GM23338 (cell line): ENCODE measurements at regions not wholly inside any gene's neighbourhood (a gene's known extent, or its start where the extent isn't known, plus 50 kb on each side); places are given as distances from the start of the nearest gene placed in this dataset.

Experiments
- ATAC-seq: fragments of 200-7000 bp; cut with Tn5 transposase; 3 replicates; pipeline ENCODE4 v1.9.1; 2020
- DNase-seq: peaks from one replicate; pipeline ENCODE4 v3.0.0-alpha.2; 2015; ENCODE audit warnings: low spot score
- H2AFZ ChIP-seq: fragments of 200-600 bp; sonication (generic); 2 replicates; pipeline ENCODE4 v1.8.0; 2016; ENCODE audit warnings: antibody characterized with exemption, mild to moderate bottlenecking, moderate library complexity
- H3F3A ChIP-seq: fragments of 200-600 bp; sonication (generic); replicated peaks from 2 replicates; pipeline ENCODE4 v1.8.0; 2017; ENCODE audit warnings: antibody characterized with exemption, mixed run types, low read depth
- H3K27ac ChIP-seq: fragments of 200-600 bp; sonication (generic); 2 replicates; pipeline ENCODE4 v1.6.1; 2016; ENCODE audit warnings: low read depth
- H3K27me3 ChIP-seq: fragments of 200-600 bp; sonication (generic); 2 replicates; pipeline ENCODE4 v1.8.0; 2016; ENCODE audit warnings: mild to moderate bottlenecking, mixed run types, moderate library complexity; ENCODE audit not compliant: insufficient read depth
- H3K36me3 ChIP-seq: fragments of 200-600 bp; sonication (generic); 2 replicates; pipeline ENCODE4 v1.8.0; 2016; ENCODE audit warnings: mild to moderate bottlenecking; ENCODE audit not compliant: insufficient read depth
- H3K4me1 ChIP-seq: fragments of 200-600 bp; sonication (generic); 2 replicates; pipeline ENCODE4 v1.8.0; 2016; ENCODE audit warnings: mild to moderate bottlenecking, moderate library complexity; ENCODE audit not compliant: insufficient read depth
- H3K4me2 ChIP-seq: fragments of 200-600 bp; sonication (generic); 2 replicates; pipeline ENCODE4 v1.7.1; 2017; ENCODE audit warnings: mixed run types
- H3K4me3 ChIP-seq: fragments of 200-600 bp; sonication (generic); 2 replicates; pipeline ENCODE4 v1.6.1; 2016; ENCODE audit warnings: mixed run types
- H3K79me2 ChIP-seq: fragments of 200-600 bp; sonication (generic); replicated peaks from 2 replicates; pipeline ENCODE4 v1.8.0; 2017; ENCODE audit warnings: mild to moderate bottlenecking; ENCODE audit not compliant: insufficient read depth
- H3K9me2 ChIP-seq: fragments of 200-600 bp; sonication (generic); 2 replicates; pipeline ENCODE4 v1.8.0; 2017; ENCODE audit not compliant: insufficient read depth
- H4K20me1 ChIP-seq: fragments of 200-600 bp; sonication (generic); replicated peaks from 2 replicates; pipeline ENCODE4 v1.8.0; 2017; ENCODE audit warnings: mild to moderate bottlenecking; ENCODE audit not compliant: insufficient read depth
- H3K27ac Mint-ChIP-seq: 2 replicates; pipeline ENCODE4 v1.8.0; 2020; ENCODE audit warnings: inconsistent platforms, mild to moderate bottlenecking, moderate library complexity, mixed read lengths
- H3K27me3 Mint-ChIP-seq: 3 replicates; pipeline ENCODE4 v1.8.0; 2022; ENCODE audit warnings: low read depth, mild to moderate bottlenecking, moderate library complexity, mixed read lengths, inconsistent platforms; ENCODE audit not compliant: insufficient read depth, poor library complexity
- H3K36me3 Mint-ChIP-seq: 3 replicates; pipeline ENCODE4 v1.8.0; 2021; ENCODE audit warnings: low read depth, mild to moderate bottlenecking, inconsistent platforms, moderate library complexity, mixed read lengths
- H3K4me1 Mint-ChIP-seq: 3 replicates; pipeline ENCODE4 v1.8.0; 2020; ENCODE audit warnings: mild to moderate bottlenecking, inconsistent platforms, mixed read lengths
- H3K4me3 Mint-ChIP-seq: 3 replicates; pipeline ENCODE4 v1.8.0; 2021; ENCODE audit warnings: moderate library complexity, mild to moderate bottlenecking, inconsistent platforms, mixed read lengths
- H3K9me3 Mint-ChIP-seq: 3 replicates; pipeline ENCODE4 v1.8.0; 2020; ENCODE audit warnings: moderate library complexity, mild to moderate bottlenecking, inconsistent platforms, mixed read lengths
- CREB1 ChIP-seq: fragments of 250-450 bp; sonication (Bioruptor Pico); IDR thresholded peaks from 2 replicates; pipeline ENCODE4 v1.5.0; 2020; ENCODE audit warnings: low read depth, mild to moderate bottlenecking, moderate library complexity
- CTCF ChIP-seq, 2 experiments: fragments of 200-600 bp in 1 of 2; sonication (generic) in 1 of 2; conservative IDR thresholded peaks; 2 replicates each; pipeline versions ENCODE4 v1.5.1 to v1.6.1; 2016 to 2017; ENCODE audit warnings: antibody characterized with exemption in 2 of 2, low read depth in 2 of 2, mild to moderate bottlenecking in 2 of 2, moderate library complexity in 1 of 2
- ETS1 ChIP-seq: IDR thresholded peaks from 2 replicates; pipeline ENCODE4 v1.6.1; 2016; ENCODE audit warnings: antibody characterized with exemption
- EZH2 ChIP-seq: fragments of 200-600 bp; sonication (generic); IDR thresholded peaks from one replicate; pipeline ENCODE4 v1.8.0; 2017; ENCODE audit warnings: antibody characterized with exemption, mild to moderate bottlenecking, low read depth; ENCODE audit not compliant: unreplicated experiment
- EZH2phosphoT487 ChIP-seq: fragments of 200-600 bp; sonication (generic); IDR thresholded peaks from one replicate; pipeline ENCODE4 v1.8.1; 2018; ENCODE audit warnings: antibody characterized with exemption; ENCODE audit not compliant: unreplicated experiment
- JUNB ChIP-seq: IDR thresholded peaks from one replicate; pipeline ENCODE4 v1.6.1; 2016; ENCODE audit warnings: antibody characterized with exemption; ENCODE audit not compliant: unreplicated experiment
- NANOG ChIP-seq: IDR thresholded peaks from 2 replicates; pipeline ENCODE4 v1.6.1; 2016; ENCODE audit warnings: antibody characterized with exemption, borderline replicate concordance
- POLR2AphosphoS5 ChIP-seq: IDR thresholded peaks from 2 replicates; pipeline ENCODE4 v1.6.1; 2016; ENCODE audit warnings: antibody characterized with exemption, low read depth
- REST ChIP-seq: IDR thresholded peaks from one replicate; pipeline ENCODE4 v1.6.1; 2018; ENCODE audit warnings: antibody characterized with exemption; ENCODE audit not compliant: unreplicated experiment
- STAT1 ChIP-seq: IDR thresholded peaks from one replicate; pipeline ENCODE4 v1.6.1; 2016; ENCODE audit warnings: antibody characterized with exemption; ENCODE audit not compliant: unreplicated experiment
- ZNF114 ChIP-seq: fragments of 250-450 bp; sonication (Bioruptor Pico); IDR thresholded peaks from 2 replicates; pipeline ENCODE4 v1.5.0; 2020; ENCODE audit warnings: mild to moderate bottlenecking, moderate library complexity
- ZNF331 ChIP-seq: fragments of 250-450 bp; sonication (Bioruptor Pico); IDR thresholded peaks from 2 replicates; pipeline ENCODE4 v1.5.0; 2020; ENCODE audit warnings: low read depth, mild to moderate bottlenecking, moderate library complexity
- ZNF462 ChIP-seq: fragments of 250-450 bp; sonication (Bioruptor Pico); IDR thresholded peaks from 2 replicates; pipeline ENCODE4 v1.5.0; 2020; ENCODE audit warnings: mild to moderate bottlenecking, moderate library complexity

- no peaks in the 10 kb centered on the region for H3K79me2 ChIP-seq
- no peak for DNase-seq
- Mint-ChIP-seq H3K4me3 (no peak overlapping the region), H3K27me3 (no peaks in the 10 kb centered on the region), H3K36me3 (no peaks in the 10 kb centered on the region), H3K27ac (no peak overlapping the region), H3K4me1 (no peaks in the 10 kb centered on the region), H3K9me3 (no peaks in the 10 kb centered on the region)
- H4K20me1 ChIP-seq, result no peaks in the 10 kb centered on the region
- ATAC-seq, result no peak
- H3K4me3 ChIP-seq, result no peak overlapping the region
- no peaks in the 10 kb centered on the region for H3K9me2 ChIP-seq
- no peaks in the 10 kb centered on the region for H3K36me3 ChIP-seq
- no peak overlapping the region for H2AFZ ChIP-seq
- H3K27ac ChIP-seq, result no peak overlapping the region
- H3K4me1 ChIP-seq, result no peaks in the 10 kb centered on the region
- no peaks in the 10 kb centered on the region for H3F3A ChIP-seq
- no peak overlapping the region for H3K4me2 ChIP-seq
- TF ChIP-seq STAT1, result no peak
- TF ChIP-seq NANOG, result no peak
- no peak for TF ChIP-seq ZNF331
- TF ChIP-seq JUNB, result no peak
- TF ChIP-seq ZNF462, result no peak
- no peak for TF ChIP-seq EZH2
- no peak for TF ChIP-seq EZH2phosphoT487
- no peak for TF ChIP-seq REST
- no peak for TF ChIP-seq ETS1
- no peak for TF ChIP-seq CREB1 (CRISPR knock-in tag)
- no peak for TF ChIP-seq POLR2AphosphoS5
- TF ChIP-seq CTCF (conservative IDR thresholded peaks at IDR 0.05; ENCODE audit: low read depth in 2 of 2), result no peak
- TF ChIP-seq ZNF114 (CRISPR knock-in tag), result no peak
- H3K27me3 ChIP-seq, result no peaks in the 10 kb centered on the region
Observed at GRCh38 chr5:109506556-109506955, 96.8 kb upstream of the PJA2 start.
